ENCODE measurements at regions not wholly inside any gene's neighbourhood (a gene's known extent, or its start where the extent isn't known, plus 50 kb on each side); places are given as distances from the start of the nearest gene placed in this dataset.

- Histone ChIP-seq H3K27me3 (ENCODE audit: control insufficient read depth, insufficient read depth, low read length) (no peaks in the 10 kb centered on the region), H3K4me3 (ENCODE audit: low read depth, low read length) (no peak overlapping the region), H3K36me3 (ENCODE audit: control insufficient read depth, insufficient read depth, low read length) (no peaks in the 10 kb centered on the region)
- DNase-seq (ENCODE audit: low read depth) = no peak
- POLR2A ChIA-PET = no interaction called here
- CTCF ChIA-PET = no interaction called here
- no peak for TF ChIP-seq CTCF (IDR thresholded peaks at IDR 0.05; ENCODE audit: insufficient read depth, low read depth, low read length)
Measured at GRCh38 chr1:147434921-147435320, 106.4 kb upstream of the BCL9 start.

GRCh38 chr1:147444381-147444780 lies 96.9 kb upstream of the BCL9 start:
- H3K27me3 ChIP-seq (ENCODE audit: control insufficient read depth, insufficient read depth, low read length) = no peaks in the 10 kb centered on the region
- no peaks in the 10 kb centered on the region for H3K36me3 ChIP-seq (ENCODE audit: control insufficient read depth, insufficient read depth, low read length)
- TF ChIP-seq CTCF (IDR thresholded peaks at IDR 0.05; ENCODE audit: insufficient read depth, low read depth, low read length) = no peak
- H3K4me3 ChIP-seq (ENCODE audit: low read depth, low read length) = no peak overlapping the region
- ChIA-PET POLR2A (no interaction called here), CTCF (no interaction called here)
- DNase-seq (ENCODE audit: low read depth) = no peak

- TF ChIP-seq CTCF (IDR thresholded peaks at IDR 0.05; ENCODE audit: insufficient read depth, low read depth, low read length) = no peak
- DNase-seq (ENCODE audit: low read depth) = no peak
- CTCF ChIA-PET = interaction anchor here (0.7 kb wide), 1 partner anchor 11 kb away, joined by 3 read pairs; no protein-coding TSS in a partner anchor
Measured at GRCh38 chr1:147451628-147452027, 89.7 kb upstream of the BCL9 start.

GRCh38 chr1:147452809-147453208 lies 88.5 kb upstream of the BCL9 start:
- ChIA-PET CTCF (no interaction called here), POLR2A (no interaction called here)
- Histone ChIP-seq H3K4me3 (ENCODE audit: low read depth, low read length) (no peak overlapping the region), H3K36me3 (ENCODE audit: control insufficient read depth, insufficient read depth, low read length) (no peaks in the 10 kb centered on the region), H3K27me3 (ENCODE audit: control insufficient read depth, insufficient read depth, low read length) (no peaks in the 10 kb centered on the region)
- no peak for DNase-seq (ENCODE audit: low read depth)
- TF ChIP-seq CTCF (IDR thresholded peaks at IDR 0.05; ENCODE audit: insufficient read depth, low read depth, low read length) = no peak

More at GRCh38 chr1:147451628-147452027, 89.7 kb upstream of the BCL9 start:
- Histone ChIP-seq H3K4me3 (ENCODE audit: low read depth, low read length) (no peak overlapping the region), H3K27me3 (ENCODE audit: control insufficient read depth, insufficient read depth, low read length) (no peaks in the 10 kb centered on the region), H3K36me3 (ENCODE audit: control insufficient read depth, insufficient read depth, low read length) (no peaks in the 10 kb centered on the region)
- POLR2A ChIA-PET = no interaction called here

GRCh38 chr1:147463022-147463421 lies 78.3 kb upstream of the BCL9 start:
- CTCF ChIA-PET = no interaction called here
- no peak for DNase-seq (ENCODE audit: low read depth)
- H3K4me3 ChIP-seq (ENCODE audit: low read depth, low read length) = no peak overlapping the region
- no peak for TF ChIP-seq CTCF (IDR thresholded peaks at IDR 0.05; ENCODE audit: insufficient read depth, low read depth, low read length)
- POLR2A ChIA-PET = no interaction called here
- H3K27me3 ChIP-seq (ENCODE audit: control insufficient read depth, insufficient read depth, low read length) = no peaks in the 10 kb centered on the region
- no peaks in the 10 kb centered on the region for H3K36me3 ChIP-seq (ENCODE audit: control insufficient read depth, insufficient read depth, low read length)
